Progenitor cell of endocrine pancreas (in vitro differentiated cells): ENCODE measurements at regions not wholly inside any gene's neighbourhood (a gene's known extent, or its start where the extent isn't known, plus 50 kb on each side); places are given as distances from the start of the nearest gene placed in this dataset.

Experiments
- DNase-seq: peaks from one replicate; pipeline ENCODE4 v3.0.0; 2021; ENCODE audit warnings: low spot score; ENCODE audit not compliant: unreplicated experiment
- H3K27ac Mint-ChIP-seq: 2 replicates; pipeline ENCODE4 v1.8.0; 2021; ENCODE audit warnings: mild to moderate bottlenecking, moderate library complexity, mixed read lengths
- H3K27me3 Mint-ChIP-seq: 2 replicates; pipeline ENCODE4 v1.8.0; 2021; ENCODE audit warnings: mixed read lengths
- H3K36me3 Mint-ChIP-seq: 2 replicates; pipeline ENCODE4 v1.8.0; 2022; ENCODE audit warnings: mixed read lengths; ENCODE audit not compliant: insufficient read depth
- H3K4me1 Mint-ChIP-seq: 2 replicates; pipeline ENCODE4 v1.8.0; 2021; ENCODE audit warnings: low read depth, mixed read lengths
- H3K4me3 Mint-ChIP-seq: 2 replicates; pipeline ENCODE4 v1.8.0; 2021; ENCODE audit warnings: low read depth, mild to moderate bottlenecking, moderate library complexity, mixed read lengths
- H3K9me3 Mint-ChIP-seq: 2 replicates; pipeline ENCODE4 v1.8.0; 2021; ENCODE audit warnings: low read depth, mixed read lengths
- TF ChIP-seq, protein P1 (sequence below): fragments of 200-600 bp; sonication (generic); IDR thresholded peaks from one replicate; pipeline ENCODE4 v1.5.0; 2021; ENCODE audit warnings: antibody characterized with exemption, mild to moderate bottlenecking; ENCODE audit not compliant: unreplicated experiment

GRCh38 chr3:83438188-83438587, 1520.6 kb upstream of the CADM2 start:
- Mint-ChIP-seq H3K27ac (no peak overlapping the region), H3K4me1 (peaks cover 3% of the 10 kb centered on the region), H3K4me3 (no peak overlapping the region), H3K9me3 (peaks cover 1% of the 10 kb centered on the region), H3K27me3 (no peaks in the 10 kb centered on the region), H3K36me3 (no peaks in the 10 kb centered on the region)
- DNase-seq, result no peak
- TF ChIP-seq, protein P1, sequence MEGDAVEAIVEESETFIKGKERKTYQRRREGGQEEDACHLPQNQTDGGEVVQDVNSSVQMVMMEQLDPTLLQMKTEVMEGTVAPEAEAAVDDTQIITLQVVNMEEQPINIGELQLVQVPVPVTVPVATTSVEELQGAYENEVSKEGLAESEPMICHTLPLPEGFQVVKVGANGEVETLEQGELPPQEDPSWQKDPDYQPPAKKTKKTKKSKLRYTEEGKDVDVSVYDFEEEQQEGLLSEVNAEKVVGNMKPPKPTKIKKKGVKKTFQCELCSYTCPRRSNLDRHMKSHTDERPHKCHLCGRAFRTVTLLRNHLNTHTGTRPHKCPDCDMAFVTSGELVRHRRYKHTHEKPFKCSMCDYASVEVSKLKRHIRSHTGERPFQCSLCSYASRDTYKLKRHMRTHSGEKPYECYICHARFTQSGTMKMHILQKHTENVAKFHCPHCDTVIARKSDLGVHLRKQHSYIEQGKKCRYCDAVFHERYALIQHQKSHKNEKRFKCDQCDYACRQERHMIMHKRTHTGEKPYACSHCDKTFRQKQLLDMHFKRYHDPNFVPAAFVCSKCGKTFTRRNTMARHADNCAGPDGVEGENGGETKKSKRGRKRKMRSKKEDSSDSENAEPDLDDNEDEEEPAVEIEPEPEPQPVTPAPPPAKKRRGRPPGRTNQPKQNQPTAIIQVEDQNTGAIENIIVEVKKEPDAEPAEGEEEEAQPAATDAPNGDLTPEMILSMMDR, result no peak

DNA sequence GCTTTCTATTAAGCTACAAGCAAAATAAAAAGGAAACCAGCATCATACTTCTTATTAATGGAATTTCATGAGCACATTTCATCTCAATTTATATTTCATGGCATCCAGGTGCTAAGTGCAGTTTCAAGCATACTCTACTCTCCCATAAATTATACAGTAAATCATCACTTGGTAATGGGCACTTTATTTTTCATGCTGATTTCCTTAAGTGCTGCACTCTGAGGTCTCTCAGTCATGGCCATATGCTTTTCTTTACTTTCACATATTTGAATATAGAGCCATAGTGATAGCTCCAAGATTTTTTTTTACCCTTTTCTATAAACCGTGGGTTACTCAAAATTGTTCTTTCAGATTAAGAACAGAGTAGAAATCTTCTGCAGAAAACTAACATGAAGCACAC, 1505.7 kb upstream of the CADM2 start:
- TF ChIP-seq, protein P1, result no peak
- no peaks in the 10 kb centered on the region for H3K36me3 Mint-ChIP-seq
- H3K4me3 Mint-ChIP-seq, result no peak overlapping the region
- H3K27me3 Mint-ChIP-seq, result no peaks in the 10 kb centered on the region
- H3K4me1 Mint-ChIP-seq, result peaks cover 5% of the 10 kb centered on the region
- no peak for DNase-seq
- H3K27ac Mint-ChIP-seq, result no peak overlapping the region
- no peaks in the 10 kb centered on the region for H3K9me3 Mint-ChIP-seq

GRCh38 chr3:83454353-83454752, 1504.4 kb upstream of the CADM2 start:
- Mint-ChIP-seq H3K4me1 (peaks cover 5% of the 10 kb centered on the region), H3K4me3 (no peak overlapping the region), H3K27me3 (no peaks in the 10 kb centered on the region), H3K27ac (no peak overlapping the region), H3K36me3 (no peaks in the 10 kb centered on the region), H3K9me3 (no peaks in the 10 kb centered on the region)
- no peak for DNase-seq
- TF ChIP-seq, protein P1, result no peak

DNA sequence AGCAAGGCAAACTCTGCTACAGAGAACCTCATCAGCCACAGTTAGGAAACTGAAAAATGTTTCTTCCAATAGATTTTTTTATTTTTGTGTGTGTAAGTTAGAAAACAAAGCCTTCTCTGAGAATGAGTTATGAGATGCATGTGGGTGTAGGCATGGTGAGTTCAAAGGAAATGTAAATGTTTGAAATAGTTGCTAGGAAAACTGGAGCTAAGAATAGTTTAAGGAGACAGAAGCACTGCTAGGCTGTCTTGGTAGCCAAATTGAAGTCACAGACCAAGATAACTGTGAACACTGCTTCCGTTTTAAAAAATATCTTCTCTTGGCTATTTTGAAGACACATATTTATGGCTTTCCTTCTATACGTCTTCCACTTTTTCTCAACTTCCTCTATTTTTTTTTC, 1501.2 kb upstream of the CADM2 start:
- Mint-ChIP-seq H3K9me3 (no peaks in the 10 kb centered on the region), H3K4me3 (no peak overlapping the region), H3K4me1 (peaks cover 5% of the 10 kb centered on the region), H3K36me3 (no peaks in the 10 kb centered on the region), H3K27me3 (no peaks in the 10 kb centered on the region), H3K27ac (no peak overlapping the region)
- DNase-seq, result no peak
- TF ChIP-seq, protein P1, result no peak

DNA sequence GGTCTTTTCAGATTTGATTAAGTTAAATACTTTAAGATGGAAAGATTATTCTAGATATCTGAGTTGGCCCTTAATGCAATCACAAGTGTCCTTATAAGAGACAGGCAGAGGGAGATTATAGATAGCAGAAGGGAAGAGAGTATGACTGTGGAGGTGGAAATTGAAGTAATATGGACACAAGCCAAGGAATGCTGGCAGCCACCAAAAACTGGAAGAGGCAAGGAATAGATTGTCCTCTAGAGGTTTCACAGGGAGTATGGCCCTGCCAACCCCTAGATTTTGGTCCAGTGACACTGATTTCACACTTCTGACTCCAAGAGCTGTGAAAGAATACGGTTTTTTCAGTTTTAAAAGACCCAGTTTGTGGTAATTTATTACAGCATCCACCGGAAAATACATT, 1498.7 kb upstream of the CADM2 start:
- peaks cover 5% of the 10 kb centered on the region for H3K4me1 Mint-ChIP-seq
- no peaks in the 10 kb centered on the region for H3K27me3 Mint-ChIP-seq
- no peak overlapping the region for H3K27ac Mint-ChIP-seq
- TF ChIP-seq, protein P1, result no peak
- no peak for DNase-seq
- H3K4me3 Mint-ChIP-seq, result no peak overlapping the region
- H3K9me3 Mint-ChIP-seq, result no peaks in the 10 kb centered on the region
- no peaks in the 10 kb centered on the region for H3K36me3 Mint-ChIP-seq
